Embryonic facial prominence (tissue), 1 donor: ENCODE measurements at regions not wholly inside any gene's neighbourhood (a gene's known extent, or its start where the extent isn't known, plus 50 kb on each side); places are given as distances from the start of the nearest gene placed in this dataset.
"Not testable (repeated sequence)": the region's sequence is repeated elsewhere in the genome, so short reads cannot be mapped to it uniquely, and the experiment has no call there.

ENCODE experiments used
- DNase-seq: peaks from one replicate; pipeline ENCODE4 v3.0.0-alpha.2; 2016; ENCODE audit errors: extremely low spot score

DNA sequence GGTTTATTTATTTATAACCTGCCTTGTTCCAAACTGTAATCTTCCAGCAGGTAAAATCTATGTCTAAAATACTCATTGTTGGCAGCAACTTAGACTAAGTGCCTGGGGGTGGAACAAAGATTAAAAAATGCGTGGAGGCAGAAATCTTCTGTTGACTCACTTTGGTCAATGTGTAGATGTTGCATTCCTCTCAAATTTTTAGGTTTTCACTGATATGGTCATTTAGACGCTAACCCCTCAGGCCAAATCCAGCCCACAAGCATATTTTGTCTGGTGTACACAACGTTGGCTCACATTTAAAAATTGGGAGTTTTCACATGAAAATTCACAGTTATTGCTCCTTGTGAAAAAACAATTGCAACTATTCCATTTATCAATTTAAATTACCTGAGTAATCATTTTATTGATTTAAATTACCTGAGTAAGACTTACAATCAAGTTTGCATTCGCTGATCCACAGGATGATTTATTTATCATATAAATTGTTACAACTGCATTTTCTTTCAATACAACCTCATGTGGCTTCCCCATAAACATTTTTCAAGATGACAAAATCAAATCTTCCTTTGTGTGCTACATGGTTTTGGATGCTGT, 564.2 kb downstream of the TSN start:
- DNase-seq: no peak

DNA sequence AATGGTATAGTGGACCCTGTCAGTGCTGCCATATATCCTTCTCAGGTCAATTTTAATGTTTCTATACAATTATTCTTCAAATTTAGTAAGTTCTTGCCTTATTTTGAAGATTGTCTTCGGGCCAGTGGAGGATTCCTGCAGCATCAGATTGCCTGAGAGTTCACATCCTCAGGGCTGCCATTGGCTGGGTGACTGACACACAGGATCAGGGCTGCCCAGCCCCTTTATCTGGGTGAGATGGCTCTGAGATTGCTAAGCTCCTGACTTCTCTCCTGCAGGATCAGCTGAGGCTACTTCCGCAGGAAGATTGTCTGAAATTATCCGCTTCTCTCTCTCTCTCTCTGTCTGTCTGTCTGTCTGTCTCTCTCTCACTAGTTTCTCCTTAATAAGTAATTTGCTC, 567.4 kb downstream of the TSN start:
- no peak for DNase-seq

GRCh38 chr2:122323927-122324326, 568.5 kb downstream of the TSN start:
- no peak for DNase-seq

GRCh38 chr2:122326471-122326870, 571.0 kb downstream of the TSN start:
- no peak for DNase-seq

DNA sequence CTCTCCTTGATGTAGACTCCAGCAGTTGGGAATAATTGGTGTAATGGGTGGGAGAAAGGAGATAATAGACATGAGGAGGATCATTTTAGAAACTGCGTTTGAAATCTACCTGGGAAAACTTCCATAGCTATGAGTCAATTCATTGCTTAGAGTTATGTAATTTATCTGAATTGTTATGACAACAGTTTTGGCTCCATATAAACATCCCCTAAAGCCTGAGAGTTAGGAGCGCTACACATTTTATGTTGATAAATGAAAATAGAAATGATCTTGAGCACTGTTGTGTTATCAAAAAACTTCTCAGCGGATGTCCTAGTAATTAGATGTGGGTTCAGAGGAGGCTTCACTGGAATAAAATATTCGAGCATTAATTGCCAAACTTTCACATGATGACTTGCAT, 573.4 kb downstream of the TSN start:
- no peak for DNase-seq

DNA sequence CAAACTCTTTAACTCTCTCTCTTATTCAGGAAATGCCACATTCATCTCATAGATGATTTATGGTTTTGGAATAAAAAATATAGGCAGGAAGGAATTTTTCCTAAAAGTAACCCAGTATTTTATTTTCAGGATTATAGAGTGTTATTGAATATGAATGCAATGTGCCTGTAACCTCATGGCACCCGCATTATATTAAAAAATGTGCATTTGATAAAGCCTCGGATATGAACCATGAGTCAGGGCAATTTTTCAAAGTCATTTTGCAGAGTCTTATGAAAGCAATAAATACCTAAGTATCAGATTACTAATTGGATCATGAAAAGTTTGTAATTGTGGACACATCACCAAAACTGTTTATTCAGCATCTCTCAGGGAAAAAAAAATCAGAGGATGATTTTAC, 573.8 kb downstream of the TSN start:
- DNase-seq: no peak

DNA sequence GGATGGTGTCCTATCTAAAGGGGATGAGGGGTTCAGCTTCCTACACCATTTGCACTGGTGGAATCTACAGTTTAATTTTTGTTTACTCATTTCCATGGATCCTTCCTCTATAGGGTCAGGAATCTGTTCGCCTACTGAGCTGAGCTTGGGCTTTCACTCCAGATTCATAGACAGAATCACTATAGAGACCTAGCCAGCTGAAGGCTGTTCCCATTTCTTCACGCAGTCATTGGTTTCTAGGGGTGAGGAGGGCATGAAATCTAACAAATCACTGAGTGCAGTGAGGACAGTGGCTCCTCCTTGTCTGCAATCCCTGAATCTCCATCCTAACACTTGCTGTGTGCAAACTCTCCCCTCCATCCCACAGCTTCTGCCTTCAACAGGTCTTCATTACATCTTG, 578.5 kb downstream of the TSN start:
- no peak for DNase-seq

DNA sequence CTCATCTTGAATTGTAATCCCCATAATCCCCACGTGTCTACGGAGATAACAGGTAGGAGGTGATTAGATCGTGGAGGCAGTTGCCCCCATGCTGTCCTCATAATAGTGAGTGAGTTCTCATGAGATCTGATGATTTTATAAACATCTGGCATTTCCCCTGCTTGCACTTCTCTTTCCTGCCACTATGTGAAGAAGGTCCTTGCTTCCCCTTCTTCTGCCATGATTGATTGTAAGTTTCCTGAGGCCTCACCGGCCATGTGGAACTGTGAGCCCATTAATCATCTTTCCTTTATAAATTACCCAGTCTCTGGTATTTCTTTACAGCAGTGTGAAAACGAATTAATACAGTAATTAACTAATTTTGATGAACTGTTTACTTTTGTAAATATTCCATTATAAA, 582.5 kb downstream of the TSN start:
- DNase-seq: no peak

GRCh38 chr2:122340246-122340645, 584.8 kb downstream of the TSN start:
- DNase-seq: no peak

DNA sequence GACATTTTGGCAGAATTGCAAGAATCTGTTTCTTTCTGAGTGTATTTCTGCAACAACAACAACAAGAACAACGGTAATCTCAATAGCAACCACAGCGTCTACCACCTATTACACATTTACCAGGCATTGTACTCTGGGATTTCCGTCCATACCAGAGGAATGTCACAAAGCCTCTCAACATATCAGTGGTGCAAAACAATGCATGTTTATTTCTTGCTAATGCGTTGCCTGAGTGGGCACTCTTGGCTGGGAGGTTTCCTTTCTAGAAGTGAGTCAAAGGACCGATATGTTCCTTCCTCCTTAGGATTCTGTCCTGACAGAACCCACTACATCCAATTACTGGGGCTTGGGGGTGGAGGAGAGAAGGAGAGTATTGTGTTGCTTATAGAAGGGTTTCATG, 585.6 kb downstream of the TSN start:
- DNase-seq: no peak

DNA sequence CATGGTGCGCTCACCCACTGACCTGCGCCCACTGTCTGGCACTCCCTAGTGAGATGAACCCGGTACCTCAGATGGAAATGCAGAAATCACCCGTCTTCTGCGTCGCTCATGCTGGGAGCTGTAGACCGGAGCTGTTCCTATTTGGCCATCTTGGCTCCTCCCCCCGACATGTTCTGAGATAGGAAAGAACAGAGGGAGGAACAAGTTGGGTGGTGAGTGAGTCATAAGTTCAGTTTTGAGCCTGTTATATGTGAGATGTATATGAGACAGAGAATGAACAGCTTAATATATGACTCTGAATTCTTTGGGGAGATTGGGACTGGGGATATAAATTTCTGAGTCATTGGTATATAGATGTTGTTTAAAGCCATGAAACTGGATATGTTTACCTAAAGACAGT, 596.7 kb downstream of the TSN start:
- DNase-seq: not testable (repeated sequence)

DNA sequence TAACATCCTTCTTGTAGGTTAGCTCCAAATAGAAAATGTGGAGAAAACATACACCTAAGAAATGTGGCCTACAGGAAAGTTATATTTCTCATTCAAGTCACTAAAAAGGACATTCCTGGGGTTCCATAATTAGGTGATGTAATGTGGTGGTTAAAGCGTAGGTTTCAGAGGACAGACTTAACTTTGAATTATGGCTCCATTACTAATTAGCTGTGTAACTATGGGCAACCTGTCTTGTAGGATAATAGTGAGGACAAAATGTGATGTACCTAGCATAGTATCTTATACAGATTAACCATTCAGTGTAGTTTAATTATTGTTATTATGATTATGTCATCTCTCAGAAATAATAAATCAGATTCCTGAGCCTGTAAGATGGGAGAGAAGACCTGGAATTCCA, 602.5 kb downstream of the TSN start:
- no peak for DNase-seq

- no peak for DNase-seq
Measured at GRCh38 chr2:122358729-122359128, 603.3 kb downstream of the TSN start.

DNA sequence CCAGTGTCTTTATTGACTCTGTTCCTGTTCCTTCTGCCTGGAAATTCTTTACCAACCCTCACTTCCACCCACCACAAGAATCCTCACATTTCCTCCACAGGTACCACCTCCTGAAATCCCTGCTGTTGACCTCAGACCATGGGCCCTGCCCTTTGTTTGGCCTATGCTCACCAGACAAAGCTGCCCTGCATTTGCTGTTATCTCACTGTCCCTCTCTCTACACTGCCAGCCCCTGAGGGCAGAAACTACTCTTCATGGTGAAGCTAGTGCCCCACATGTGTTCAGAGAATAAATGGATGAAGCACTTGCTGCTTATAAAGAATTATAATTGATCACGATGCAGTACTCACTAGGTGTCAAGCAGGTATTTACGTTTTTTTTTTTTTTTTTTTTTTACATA, 608.4 kb downstream of the TSN start:
- DNase-seq: no peak

GRCh38 chr2:122366427-122366826, 611.0 kb downstream of the TSN start:
- no peak for DNase-seq

- no peak for DNase-seq
Measured at GRCh38 chr2:122366969-122367645, 611.7 kb downstream of the TSN start.

DNA sequence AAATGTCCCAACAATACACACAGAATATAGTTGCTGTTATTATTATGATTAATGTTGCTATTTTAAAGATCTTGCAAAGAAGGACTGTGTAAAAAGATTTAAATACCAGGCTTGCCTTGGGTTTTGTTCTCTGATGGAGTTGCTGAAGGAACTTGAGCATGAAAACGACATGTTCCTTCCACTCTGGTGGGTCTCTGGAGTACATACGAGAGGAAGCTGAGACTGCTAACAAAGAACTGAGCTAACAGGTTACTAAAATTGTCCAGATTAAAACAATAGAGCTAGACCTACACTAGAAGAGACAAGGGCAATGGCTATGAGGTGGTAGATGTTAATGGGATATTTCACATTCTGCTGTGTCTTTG, 612.2 kb downstream of the TSN start:
- no peak for DNase-seq

DNA sequence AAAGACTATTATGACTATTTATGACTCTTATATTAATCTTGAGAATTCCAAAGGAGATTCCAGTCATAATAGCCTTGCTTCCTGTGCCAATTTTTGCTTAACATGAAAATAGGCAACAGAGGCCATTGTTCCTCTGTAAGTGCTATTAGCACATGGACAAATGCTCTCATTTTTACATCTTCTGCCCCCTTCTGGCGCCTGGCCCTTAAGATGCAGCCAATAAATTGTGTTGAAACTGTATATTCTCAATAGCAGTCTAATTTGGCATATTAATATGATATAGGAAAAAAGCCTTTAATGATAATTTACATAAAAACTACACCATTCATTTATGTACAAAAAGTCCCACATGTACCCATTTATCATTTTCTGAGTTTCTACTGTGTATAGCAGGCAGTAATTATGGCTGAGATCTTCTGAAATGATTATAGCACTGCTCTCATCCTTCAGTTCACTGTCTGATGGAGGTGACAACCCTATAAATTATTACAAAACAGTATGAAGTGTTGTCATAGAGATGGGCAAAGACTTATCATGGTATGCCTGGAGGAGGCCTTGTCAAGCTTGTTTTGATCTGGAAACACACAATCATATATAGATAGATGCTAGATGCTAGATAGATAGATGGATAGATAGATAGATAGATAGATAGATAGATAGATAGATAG, 613.3 kb downstream of the TSN start:
- DNase-seq: no peak

DNA sequence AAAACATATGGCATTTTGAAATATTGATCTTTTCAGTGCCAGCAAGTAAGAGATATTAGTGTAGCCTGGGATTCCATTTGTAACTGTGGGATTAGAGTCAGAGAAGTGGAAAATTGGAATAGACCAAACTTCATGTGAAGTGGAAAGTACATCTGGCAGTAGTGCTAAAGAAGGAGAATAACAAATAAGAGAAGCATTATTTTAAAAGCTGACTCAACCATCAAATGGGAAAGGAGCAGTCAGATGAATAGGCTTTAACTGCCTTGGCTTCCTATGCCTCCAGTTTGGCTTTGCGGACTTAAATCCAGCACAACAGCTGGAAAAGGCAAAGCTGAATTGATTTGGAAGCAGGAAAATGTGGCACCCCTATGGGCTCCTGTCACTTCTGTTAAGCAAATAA, 623.1 kb downstream of the TSN start:
- DNase-seq: no peak

- DNase-seq: no peak
Measured at GRCh38 chr2:122384768-122385333, 629.4 kb downstream of the TSN start.

- no peak for DNase-seq
Measured at GRCh38 chr2:122388208-122388607, 632.8 kb downstream of the TSN start.

GRCh38 chr2:122389694-122390093, 634.2 kb downstream of the TSN start:
- no peak for DNase-seq

DNA sequence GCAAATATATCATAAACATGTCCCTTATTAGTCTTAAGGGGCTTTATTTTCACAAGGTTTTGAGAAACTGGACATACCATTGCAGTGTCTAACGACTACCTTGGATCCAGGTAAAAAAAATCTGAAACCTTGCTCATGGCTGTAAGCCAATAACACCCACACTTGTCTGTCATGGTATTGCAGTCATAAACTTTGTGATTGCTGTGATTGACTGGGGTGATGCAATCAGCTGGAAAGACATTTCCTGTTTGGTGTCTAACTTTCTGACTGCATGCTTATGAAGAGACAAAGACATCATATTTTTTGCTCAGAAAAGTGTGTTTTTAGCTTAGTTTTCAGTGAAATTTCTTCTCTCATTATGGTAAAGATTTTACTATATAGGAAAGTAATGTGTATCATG, 635.0 kb downstream of the TSN start:
- DNase-seq: no peak
